SH-SY5Y (cell line): ENCODE measurements at regions not wholly inside any gene's neighbourhood (a gene's known extent, or its start where the extent isn't known, plus 50 kb on each side); places are given as distances from the start of the nearest gene placed in this dataset.

Experiments
- GATA2 ChIP-seq: IDR thresholded peaks from 2 replicates; pipeline ENCODE4 v1.6.1; 2011; ENCODE audit warnings: mild to moderate bottlenecking, low read depth, low read length
- GATA3 ChIP-seq: IDR thresholded peaks from 2 replicates; pipeline ENCODE4 v1.6.1; 2011; ENCODE audit warnings: low read depth, mild to moderate bottlenecking, low read length, moderate library complexity

GRCh38 chrX:7514871-7515599, 327.9 kb upstream of the VCX start:
- TF ChIP-seq GATA3 (no peak), GATA2 (no peak)

- no peak for TF ChIP-seq GATA3
- no peak for TF ChIP-seq GATA2
These were observed 330.1 kb upstream of the VCX start for GRCh38 chrX:7512845-7513244.

DNA sequence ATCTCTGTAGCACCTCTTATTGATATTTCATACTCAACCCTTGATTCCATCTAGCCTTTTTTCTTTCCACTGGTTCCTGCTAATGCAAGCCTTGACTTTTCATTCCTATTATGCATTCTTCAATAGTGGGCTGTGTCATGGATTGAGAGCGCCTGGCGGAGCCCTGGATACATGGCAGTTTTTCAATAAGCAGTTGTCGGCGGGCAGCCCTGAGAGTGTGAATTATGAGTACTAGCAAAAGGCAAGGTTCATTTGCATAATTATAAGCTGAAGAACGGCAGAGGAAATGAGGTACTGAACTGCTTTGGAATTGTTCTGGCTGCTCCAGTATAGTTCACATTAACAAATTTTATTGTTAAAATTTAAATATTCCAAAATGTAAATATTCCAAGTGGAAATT, 339.7 kb upstream of the VCX start:
- TF ChIP-seq GATA3, result no peak
- no peak for TF ChIP-seq GATA2

DNA sequence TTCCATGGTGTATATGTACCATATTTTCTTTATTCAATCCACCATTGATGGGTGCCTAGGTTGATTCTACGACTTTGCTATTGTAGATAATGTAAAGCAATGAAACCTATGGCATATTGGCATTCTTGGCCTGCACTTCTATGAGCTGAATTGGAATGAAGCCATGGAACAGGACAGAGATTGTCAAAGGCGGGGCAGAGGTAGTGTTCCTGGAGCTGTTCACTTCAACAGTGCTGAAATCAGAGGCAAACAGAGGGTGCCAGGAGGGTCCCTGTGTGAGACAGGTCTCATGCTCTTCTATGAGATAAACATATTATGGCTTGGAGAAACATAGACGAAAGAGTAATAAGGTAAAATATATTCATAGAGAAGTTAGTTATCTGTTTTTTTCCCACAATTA, 342.6 kb upstream of the VCX start:
- TF ChIP-seq GATA2, result no peak
- no peak for TF ChIP-seq GATA3

GRCh38 chrX:7486505-7486904, 338.6 kb upstream of the PUDP start:
- TF ChIP-seq GATA2, result no peak
- no peak for TF ChIP-seq GATA3

- TF ChIP-seq GATA3, result no peak
- TF ChIP-seq GATA2, result no peak
These were observed 337.1 kb upstream of the PUDP start for GRCh38 chrX:7485061-7485460.

GRCh38 chrX:7480721-7481120, 332.8 kb upstream of the PUDP start:
- TF ChIP-seq GATA3, result no peak

DNA sequence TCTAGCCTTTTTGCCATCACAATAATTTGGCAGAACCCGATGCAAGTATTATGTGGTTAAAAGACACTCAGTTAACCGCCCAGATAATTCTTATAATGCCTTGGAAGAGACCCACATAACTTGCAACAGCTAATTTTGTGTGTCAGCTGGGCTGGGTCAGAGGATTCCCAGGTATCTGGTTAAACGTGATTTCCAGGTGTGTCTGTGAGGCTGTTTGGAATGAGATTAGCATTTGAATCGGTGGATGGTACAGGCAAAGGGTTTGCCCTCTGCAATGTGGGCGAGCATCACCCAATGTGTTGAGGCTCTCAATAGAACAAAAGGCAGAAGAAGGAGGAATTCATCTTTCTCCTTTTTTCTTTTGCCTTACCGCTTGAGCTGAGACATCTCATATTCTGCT, 314.2 kb upstream of the PUDP start:
- no peak for TF ChIP-seq GATA3
- no peak for TF ChIP-seq GATA2

DNA sequence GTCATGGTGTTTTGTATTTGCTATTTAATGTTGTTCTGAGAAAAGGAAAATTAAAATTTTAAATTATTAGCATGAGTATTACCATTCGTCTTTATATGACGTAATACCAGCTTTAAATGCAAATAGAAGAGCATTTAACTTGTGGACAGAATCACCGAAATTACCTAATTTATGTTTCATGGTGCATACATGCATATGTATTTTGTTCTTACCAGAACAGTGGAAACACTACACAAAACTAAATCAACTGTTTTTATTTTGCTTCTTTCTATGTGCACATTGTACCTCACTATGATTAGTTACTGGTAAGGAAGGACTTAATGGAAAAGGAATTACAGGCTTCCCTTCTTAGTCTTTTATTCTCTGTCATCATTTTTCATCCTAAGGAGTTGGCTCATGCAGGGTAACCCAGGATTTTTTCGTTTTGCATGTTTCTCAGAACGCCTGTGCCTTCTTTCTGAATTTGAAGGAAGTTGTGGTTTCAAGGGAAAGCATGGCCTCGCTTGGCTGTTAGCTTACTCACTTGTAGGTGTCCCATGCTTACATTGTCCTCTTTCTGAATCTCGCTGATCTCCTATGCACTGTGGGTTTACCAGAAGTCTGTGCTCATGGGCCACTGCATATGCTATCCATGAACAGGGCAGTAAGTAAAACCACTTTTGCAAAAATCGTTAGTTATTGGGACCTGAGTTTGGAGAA, 300.0 kb upstream of the PUDP start:
- no peak for TF ChIP-seq GATA3
- TF ChIP-seq GATA2, result no peak

- TF ChIP-seq GATA2, result no peak
- no peak for TF ChIP-seq GATA3
These were observed 298.9 kb upstream of the PUDP start for GRCh38 chrX:7446815-7447214.

- TF ChIP-seq GATA2, result no peak
- no peak for TF ChIP-seq GATA3
These were observed 297.0 kb upstream of the PUDP start for GRCh38 chrX:7444967-7445366.

- TF ChIP-seq GATA2 (no peak), GATA3 (no peak)
These were observed 293.6 kb upstream of the PUDP start for GRCh38 chrX:7441586-7441985.

- TF ChIP-seq GATA2 (no peak), GATA3 (no peak)
These were observed 287.9 kb upstream of the PUDP start for GRCh38 chrX:7435822-7436221.

DNA sequence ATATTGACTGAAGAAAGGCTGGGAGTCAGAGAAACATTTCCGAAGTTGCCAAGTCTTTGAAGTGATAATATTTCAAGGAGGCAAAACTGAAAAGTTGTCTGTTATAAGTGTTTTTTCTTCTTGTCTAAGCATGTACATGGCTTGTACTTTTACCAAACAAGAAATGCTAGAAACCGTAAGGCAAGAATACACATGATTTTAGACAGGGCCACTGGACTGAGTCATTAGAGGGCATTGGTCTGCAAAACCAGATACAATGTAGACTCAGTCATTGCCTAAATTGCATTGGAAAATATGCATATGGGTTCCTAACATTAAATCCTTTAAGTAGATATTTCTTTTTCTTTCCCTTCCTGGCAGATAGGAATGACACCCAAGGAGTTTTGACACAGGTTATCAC, 284.9 kb upstream of the PUDP start:
- no peak for TF ChIP-seq GATA2
- no peak for TF ChIP-seq GATA3

DNA sequence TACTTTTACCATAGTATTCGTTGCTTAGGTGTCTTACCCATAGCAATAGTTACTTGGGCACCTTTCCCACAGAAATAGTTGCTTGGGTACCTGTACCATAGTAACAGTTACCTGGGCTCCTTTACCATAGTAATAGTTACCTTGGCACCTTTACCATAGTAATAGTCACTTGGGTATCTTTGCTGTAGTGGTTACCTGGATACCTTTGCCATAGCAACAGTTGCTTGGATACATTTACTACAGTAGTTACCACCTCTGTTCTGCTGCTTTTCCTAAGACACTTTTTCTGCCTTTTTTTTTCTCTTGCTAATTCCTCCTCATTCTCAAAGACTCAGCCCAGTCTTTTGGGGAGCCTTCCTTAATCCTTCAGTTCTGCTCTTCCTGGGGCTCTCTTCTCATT, 272.8 kb upstream of the PUDP start:
- TF ChIP-seq GATA3 (no peak), GATA2 (no peak)

DNA sequence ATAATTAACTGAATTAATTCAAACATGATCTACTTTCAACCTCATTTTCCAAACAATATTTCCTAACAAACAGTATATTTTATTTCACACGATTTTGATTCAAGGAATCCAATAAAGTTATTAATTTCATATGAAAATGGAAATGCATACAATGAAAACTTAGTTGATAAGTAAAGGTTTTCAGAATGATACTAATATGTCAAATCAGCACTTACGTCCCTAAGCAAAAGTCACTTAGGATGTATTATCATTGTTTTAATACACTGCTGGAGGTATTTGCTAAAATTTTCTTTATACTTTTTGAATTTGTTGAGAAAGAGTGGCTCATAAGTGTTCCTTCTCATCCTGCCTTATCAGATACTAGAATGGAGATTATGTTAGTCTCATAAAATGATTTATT, 266.8 kb upstream of the PUDP start:
- TF ChIP-seq GATA2 (no peak), GATA3 (no peak)
